Astrocyte of the spinal cord (primary cell): ENCODE measurements at regions not wholly inside any gene's neighbourhood (a gene's known extent, or its start where the extent isn't known, plus 50 kb on each side); places are given as distances from the start of the nearest gene placed in this dataset.

Experiments used
- DNase-seq: peaks from one replicate; pipeline ENCODE4 v3.0.0; 2011; ENCODE audit warnings: low read depth, low spot score
- H3K4me3 ChIP-seq: 2 replicates; pipeline ENCODE4 v1.5.1; 2011; ENCODE audit warnings: low read depth, mild to moderate bottlenecking, low read length, moderate library complexity
- in situ Hi-C: cut with HindIII; loops from 2 replicates; pipeline ENCODE4 v1.10.0; 2017; ENCODE audit warnings: low sequenced_read_pairs
- TF ChIP-seq, protein P1 (sequence below): IDR thresholded peaks from 2 replicates; pipeline ENCODE4 v1.5.1; 2012; ENCODE audit warnings: low read depth, mild to moderate bottlenecking, low read length, inconsistent platforms

DNA sequence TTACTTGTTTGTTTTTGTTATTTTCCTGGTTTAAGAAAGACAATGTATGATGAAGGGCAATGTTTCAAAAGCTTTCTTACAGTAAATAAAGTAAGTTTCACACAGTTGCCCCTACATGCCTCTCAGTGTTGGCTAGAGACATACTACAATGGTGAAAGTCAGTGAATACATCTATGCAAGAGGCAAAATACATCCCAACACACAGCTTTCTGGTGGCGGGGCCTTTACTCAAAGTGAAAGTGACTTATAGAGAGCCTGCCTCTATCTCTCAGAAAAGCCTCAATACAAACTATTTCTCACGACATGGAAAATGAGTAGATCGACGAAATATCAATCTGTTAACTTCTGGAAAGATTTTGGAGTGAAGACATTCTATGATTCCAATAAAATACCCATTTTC is 122.3 kb downstream of the SLC30A10 start:
- TF ChIP-seq, protein P1, sequence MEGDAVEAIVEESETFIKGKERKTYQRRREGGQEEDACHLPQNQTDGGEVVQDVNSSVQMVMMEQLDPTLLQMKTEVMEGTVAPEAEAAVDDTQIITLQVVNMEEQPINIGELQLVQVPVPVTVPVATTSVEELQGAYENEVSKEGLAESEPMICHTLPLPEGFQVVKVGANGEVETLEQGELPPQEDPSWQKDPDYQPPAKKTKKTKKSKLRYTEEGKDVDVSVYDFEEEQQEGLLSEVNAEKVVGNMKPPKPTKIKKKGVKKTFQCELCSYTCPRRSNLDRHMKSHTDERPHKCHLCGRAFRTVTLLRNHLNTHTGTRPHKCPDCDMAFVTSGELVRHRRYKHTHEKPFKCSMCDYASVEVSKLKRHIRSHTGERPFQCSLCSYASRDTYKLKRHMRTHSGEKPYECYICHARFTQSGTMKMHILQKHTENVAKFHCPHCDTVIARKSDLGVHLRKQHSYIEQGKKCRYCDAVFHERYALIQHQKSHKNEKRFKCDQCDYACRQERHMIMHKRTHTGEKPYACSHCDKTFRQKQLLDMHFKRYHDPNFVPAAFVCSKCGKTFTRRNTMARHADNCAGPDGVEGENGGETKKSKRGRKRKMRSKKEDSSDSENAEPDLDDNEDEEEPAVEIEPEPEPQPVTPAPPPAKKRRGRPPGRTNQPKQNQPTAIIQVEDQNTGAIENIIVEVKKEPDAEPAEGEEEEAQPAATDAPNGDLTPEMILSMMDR = no peak
- H3K4me3 ChIP-seq = no peak overlapping the region
- in situ Hi-C loops = no loop called here
- no peak for DNase-seq

DNA sequence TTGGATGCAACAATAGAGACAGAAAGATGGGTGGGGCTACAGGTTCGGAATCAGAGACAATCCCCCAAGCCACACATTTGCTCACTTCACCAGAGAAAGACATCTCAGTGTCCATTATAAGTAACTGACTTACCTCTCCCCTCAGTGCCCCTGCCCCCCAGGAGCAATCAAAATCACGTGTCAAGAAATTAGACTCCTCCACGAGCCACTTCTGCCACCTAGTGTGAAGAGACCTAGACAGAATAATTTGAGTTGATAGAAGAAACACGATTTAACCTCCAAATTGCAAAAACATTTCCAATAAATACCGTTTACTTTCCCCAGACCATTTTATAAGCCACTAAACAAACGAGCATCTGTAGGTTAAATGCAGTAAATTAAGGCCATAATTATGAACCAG is 123.2 kb downstream of the SLC30A10 start:
- TF ChIP-seq, protein P1 = peak; percentile 18
- peak; percentile 38 for DNase-seq
- H3K4me3 ChIP-seq = no peak overlapping the region
- in situ Hi-C loops = no loop called here

GRCh38 chr1:219801156-219801820 is 127.1 kb downstream of the SLC30A10 start:
- TF ChIP-seq, protein P1 = no peak
- H3K4me3 ChIP-seq = no peak overlapping the region
- in situ Hi-C loops = no loop called here
- no peak for DNase-seq

GRCh38 chr1:219798283-219799030 is 129.9 kb downstream of the SLC30A10 start:
- no peak overlapping the region for H3K4me3 ChIP-seq
- TF ChIP-seq, protein P1 = no peak
- in situ Hi-C loops = no loop called here
- DNase-seq = peak; percentile 75

DNA sequence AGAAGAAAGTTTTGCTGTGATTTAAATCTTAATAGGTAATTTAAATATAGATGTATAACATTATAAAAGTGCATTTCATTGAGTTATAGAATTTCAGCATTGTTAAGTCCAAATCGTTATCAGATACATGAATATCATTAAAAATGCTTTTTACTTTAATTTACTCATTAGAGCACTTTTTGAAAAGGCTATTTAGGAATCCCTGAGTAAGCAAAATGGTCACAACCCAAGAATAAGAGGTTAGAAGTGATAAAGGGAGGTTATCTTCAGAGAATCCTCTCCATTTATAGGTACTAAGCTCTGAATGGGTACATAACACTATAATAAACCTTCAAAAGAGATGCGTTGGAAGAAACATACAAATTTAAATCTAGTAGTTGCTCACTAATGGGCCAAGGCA is 130.7 kb downstream of the SLC30A10 start:
- DNase-seq = no peak
- TF ChIP-seq, protein P1 = no peak
- in situ Hi-C loops = no loop called here

GRCh38 chr1:219797009-219797408 is 131.3 kb downstream of the SLC30A10 start:
- in situ Hi-C loops = no loop called here
- no peak for DNase-seq
- no peak overlapping the region for H3K4me3 ChIP-seq
- TF ChIP-seq, protein P1 = no peak

More for the DNA sequence above, 130.7 kb downstream of the SLC30A10 start:
- H3K4me3 ChIP-seq = no peak overlapping the region
